Esophagus muscularis mucosa (tissue), 4 donors: ENCODE measurements at regions not wholly inside any gene's neighbourhood (a gene's known extent, or its start where the extent isn't known, plus 50 kb on each side); places are given as distances from the start of the nearest gene placed in this dataset.

Experiments used
- DNase-seq: peaks from one replicate; pipeline ENCODE4 v3.0.0-alpha.2; 2017; ENCODE audit errors: extremely low spot score
- H3K27ac ChIP-seq, 4 donors: fragments of 200-600 bp; sonication (generic); replicated peaks in 1 of 4; 1 replicate in 3 of 4; 2 replicates in 1 of 4; pipeline ENCODE4 v1.5.1; 2016 to 2019; ENCODE audit warnings: mild to moderate bottlenecking in 1 of 4
- H3K27me3 ChIP-seq, 4 donors: fragments of 200-600 bp; sonication (generic); one replicate each; pipeline versions ENCODE4 v1.5.1 to v1.6.0; 2016 to 2019
- H3K36me3 ChIP-seq, 4 donors: fragments of 200-600 bp; sonication (generic); one replicate each; pipeline ENCODE4 v1.5.1; 2016 to 2019
- H3K4me1 ChIP-seq, 4 donors: fragments of 200-600 bp; sonication (generic); one replicate each; pipeline ENCODE4 v1.5.1; 2016 to 2019
- H3K4me3 ChIP-seq, 4 donors: fragments of 200-600 bp; sonication (generic); 1 replicate in 2 of 4; 2 replicates in 2 of 4; pipeline ENCODE4 v1.5.1; 2016 to 2019; ENCODE audit warnings: mild to moderate bottlenecking in 4 of 4, moderate library complexity in 1 of 4
- H3K9me3 ChIP-seq, 4 donors: fragments of 200-600 bp; sonication (generic); 1 replicate in 3 of 4; 2 replicates in 1 of 4; pipeline ENCODE4 v1.5.1; 2016 to 2019
- CTCF ChIP-seq, 3 experiments: fragments of 200-600 bp in 2 of 3; fragments of 450-650 bp in 1 of 3; sonication (generic) in 2 of 3; IDR thresholded peaks; one replicate each; pipeline ENCODE4 v1.5.1; 2017 to 2019; ENCODE audit warnings: antibody characterized with exemption in 3 of 3, mild to moderate bottlenecking in 2 of 3, moderate library complexity in 1 of 3
- EP300 ChIP-seq: sonication (generic); formaldehyde crosslinking; IDR thresholded peaks from one replicate; pipeline ENCODE4 v1.6.1; 2017; ENCODE audit warnings: antibody characterized with exemption
- POLR2A ChIP-seq: fragments of 450-650 bp; IDR thresholded peaks from one replicate; pipeline ENCODE4 v1.6.1; 2017; ENCODE audit warnings: antibody characterized with exemption, moderate library complexity, mild to moderate bottlenecking, low read depth
- POLR2AphosphoS5 ChIP-seq, 2 donors: sonication (generic); formaldehyde crosslinking; IDR thresholded peaks; one replicate each; pipeline ENCODE4 v1.6.1; 2017; ENCODE audit warnings: antibody characterized with exemption in 2 of 2
- WGBS: methylation state at CpG from one replicate; pipeline ENCODE4 v1.1.5; 2018; 5-methylcytosine and 5-hydroxymethylcytosine counted together
- intact Hi-C: fragments of 100-400 bp; cut with DNase I; formaldehyde crosslinking; loops from one replicate; pipeline ENCODE4 v1.15.1; 2023

GRCh38 chr2:12047761-12048160 is 301.3 kb downstream of the LPIN1 start:
- intact Hi-C loops, result no loop called here
- H3K36me3 ChIP-seq, result no peaks in the 10 kb centered on the region
- no peaks in the 10 kb centered on the region for H3K9me3 ChIP-seq
- H3K4me1 ChIP-seq, result no peaks in the 10 kb centered on the region
- H3K27ac ChIP-seq, result no peak overlapping the region
- no peaks in the 10 kb centered on the region for H3K27me3 ChIP-seq
- no peak overlapping the region for H3K4me3 ChIP-seq
- no peak for DNase-seq
- TF ChIP-seq EP300 (no peak), POLR2AphosphoS5 (IDR thresholded peaks at IDR 0.05) (no peak), POLR2A (no peak), CTCF (IDR thresholded peaks at IDR 0.05) (no peak)

GRCh38 chr2:12048550-12048949 is 302.1 kb downstream of the LPIN1 start:
- Histone ChIP-seq H3K9me3 (no peaks in the 10 kb centered on the region), H3K27me3 (no peaks in the 10 kb centered on the region), H3K4me3 (no peak overlapping the region), H3K27ac (no peak overlapping the region), H3K4me1 (no peaks in the 10 kb centered on the region), H3K36me3 (no peaks in the 10 kb centered on the region)
- WGBS, result no CpG with 5 or more reads among the region's 4 CpGs
- intact Hi-C loops, result no loop called here
- DNase-seq, result no peak
- no peak for TF ChIP-seq POLR2A
- TF ChIP-seq POLR2AphosphoS5 (IDR thresholded peaks at IDR 0.05), result no peak
- TF ChIP-seq CTCF (IDR thresholded peaks at IDR 0.05), result no peak
- TF ChIP-seq EP300, result no peak

GRCh38 chr2:12050396-12050795 is 304.0 kb downstream of the LPIN1 start:
- WGBS, result 68% methylated on average over 6 of the region's 6 CpGs
- H3K4me3 ChIP-seq, result no peak overlapping the region
- TF ChIP-seq CTCF (IDR thresholded peaks at IDR 0.05) (no peak), EP300 (no peak), POLR2AphosphoS5 (IDR thresholded peaks at IDR 0.05) (no peak), POLR2A (no peak)
- no peaks in the 10 kb centered on the region for H3K4me1 ChIP-seq
- H3K27me3 ChIP-seq, result no peaks in the 10 kb centered on the region
- DNase-seq, result no peak
- no peaks in the 10 kb centered on the region for H3K9me3 ChIP-seq
- no peaks in the 10 kb centered on the region for H3K36me3 ChIP-seq
- intact Hi-C loops, result no loop called here
- no peak overlapping the region for H3K27ac ChIP-seq

DNA sequence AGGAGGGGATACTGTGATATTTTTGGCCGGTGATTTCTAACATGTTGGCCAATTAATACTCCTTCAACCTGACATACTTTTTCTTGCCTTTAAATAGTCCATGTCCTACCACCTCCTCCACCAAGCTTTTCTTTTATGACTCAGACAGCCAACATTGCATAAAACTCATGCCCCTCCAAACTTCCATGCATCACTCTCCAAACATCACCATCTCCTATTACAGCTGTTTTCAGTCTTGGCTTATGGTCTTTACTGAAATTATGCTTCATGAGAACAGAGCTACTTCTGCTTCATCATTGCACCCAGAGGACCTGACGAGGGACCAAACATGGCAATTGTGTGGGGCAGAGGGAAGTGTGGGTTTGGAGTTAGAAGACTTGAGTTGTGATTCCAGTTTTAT is 305.4 kb downstream of the LPIN1 start:
- TF ChIP-seq EP300 (no peak), POLR2A (no peak), CTCF (IDR thresholded peaks at IDR 0.05) (no peak), POLR2AphosphoS5 (IDR thresholded peaks at IDR 0.05) (no peak)
- Histone ChIP-seq H3K4me1 (no peaks in the 10 kb centered on the region), H3K27me3 (no peaks in the 10 kb centered on the region), H3K4me3 (no peak overlapping the region), H3K36me3 (no peaks in the 10 kb centered on the region), H3K9me3 (no peaks in the 10 kb centered on the region), H3K27ac (no peak overlapping the region)
- intact Hi-C loops, result no loop called here
- no peak for DNase-seq
- 91% methylated on average over 2 of the region's 2 CpGs for WGBS

- no peak for DNase-seq
- intact Hi-C loops, result no loop called here
- H3K4me3 ChIP-seq, result no peak overlapping the region
- 96% methylated on average over 3 of the region's 3 CpGs for WGBS
- H3K9me3 ChIP-seq, result no peaks in the 10 kb centered on the region
- H3K27me3 ChIP-seq, result no peaks in the 10 kb centered on the region
- no peaks in the 10 kb centered on the region for H3K36me3 ChIP-seq
- H3K4me1 ChIP-seq, result no peaks in the 10 kb centered on the region
- H3K27ac ChIP-seq, result no peak overlapping the region
- TF ChIP-seq EP300, result no peak
- no peak for TF ChIP-seq POLR2AphosphoS5 (IDR thresholded peaks at IDR 0.05)
- TF ChIP-seq CTCF (IDR thresholded peaks at IDR 0.05), result no peak
- TF ChIP-seq POLR2A, result no peak
Observed at GRCh38 chr2:12052796-12053195, 306.4 kb downstream of the LPIN1 start.
